ENCODE measurements at regions not wholly inside any gene's neighbourhood (a gene's known extent, or its start where the extent isn't known, plus 50 kb on each side); places are given as distances from the start of the nearest gene placed in this dataset.

DNA sequence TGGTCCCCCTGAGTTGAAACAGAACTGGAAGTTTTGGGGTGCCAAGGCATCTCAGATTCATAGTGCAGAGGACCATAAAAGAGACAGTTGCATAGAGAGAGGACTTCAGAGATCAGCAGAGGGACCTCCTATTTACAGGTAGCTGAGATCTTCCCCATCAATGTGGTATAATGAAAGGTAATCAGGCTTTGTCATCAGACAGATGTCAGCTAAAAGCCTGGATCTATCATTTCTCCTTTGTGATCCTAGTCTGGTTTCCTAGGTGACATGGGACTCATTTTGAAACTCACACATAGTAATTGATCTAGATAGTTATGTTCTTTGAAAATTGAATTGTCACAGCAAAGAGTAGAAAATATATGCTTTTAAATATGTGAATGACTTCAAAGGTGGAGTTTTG, 443.5 kb upstream of the MAP2 start:
- TF ChIP-seq, protein P1, sequence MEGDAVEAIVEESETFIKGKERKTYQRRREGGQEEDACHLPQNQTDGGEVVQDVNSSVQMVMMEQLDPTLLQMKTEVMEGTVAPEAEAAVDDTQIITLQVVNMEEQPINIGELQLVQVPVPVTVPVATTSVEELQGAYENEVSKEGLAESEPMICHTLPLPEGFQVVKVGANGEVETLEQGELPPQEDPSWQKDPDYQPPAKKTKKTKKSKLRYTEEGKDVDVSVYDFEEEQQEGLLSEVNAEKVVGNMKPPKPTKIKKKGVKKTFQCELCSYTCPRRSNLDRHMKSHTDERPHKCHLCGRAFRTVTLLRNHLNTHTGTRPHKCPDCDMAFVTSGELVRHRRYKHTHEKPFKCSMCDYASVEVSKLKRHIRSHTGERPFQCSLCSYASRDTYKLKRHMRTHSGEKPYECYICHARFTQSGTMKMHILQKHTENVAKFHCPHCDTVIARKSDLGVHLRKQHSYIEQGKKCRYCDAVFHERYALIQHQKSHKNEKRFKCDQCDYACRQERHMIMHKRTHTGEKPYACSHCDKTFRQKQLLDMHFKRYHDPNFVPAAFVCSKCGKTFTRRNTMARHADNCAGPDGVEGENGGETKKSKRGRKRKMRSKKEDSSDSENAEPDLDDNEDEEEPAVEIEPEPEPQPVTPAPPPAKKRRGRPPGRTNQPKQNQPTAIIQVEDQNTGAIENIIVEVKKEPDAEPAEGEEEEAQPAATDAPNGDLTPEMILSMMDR (IDR thresholded peaks at IDR 0.05; ENCODE audit: poor library complexity): no peak
- TF ChIP-seq EZH2phosphoT487 (IDR thresholded peaks at IDR 0.05; ENCODE audit: low read depth, severe bottlenecking, unreplicated experiment): no peak
- TF ChIP-seq EZH2 (IDR thresholded peaks at IDR 0.05; ENCODE audit: borderline replicate concordance): no peak
